ENCODE measurements at regions not wholly inside any gene's neighbourhood (a gene's known extent, or its start where the extent isn't known, plus 50 kb on each side); places are given as distances from the start of the nearest gene placed in this dataset.

DNA sequence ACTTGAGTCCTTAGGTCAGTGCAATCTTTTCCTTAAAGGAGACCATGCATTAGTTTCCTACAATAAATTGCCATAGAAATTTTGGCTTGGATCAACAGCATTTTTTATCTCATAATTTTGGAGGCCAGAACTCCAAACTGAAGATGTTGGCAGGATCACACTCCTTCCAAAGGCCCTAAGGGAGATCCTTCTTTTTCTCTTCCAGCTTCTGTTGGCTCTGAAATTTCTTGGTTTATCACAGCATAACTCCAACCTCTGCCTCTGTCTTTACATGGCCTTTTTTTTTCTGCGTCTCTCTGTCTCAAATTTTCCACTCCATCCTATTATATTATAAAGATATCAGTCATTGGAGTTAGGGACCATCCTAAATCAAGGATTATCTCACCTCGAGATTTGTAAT, 282.2 kb downstream of the STIM2 start:
- TF ChIP-seq, protein P1, sequence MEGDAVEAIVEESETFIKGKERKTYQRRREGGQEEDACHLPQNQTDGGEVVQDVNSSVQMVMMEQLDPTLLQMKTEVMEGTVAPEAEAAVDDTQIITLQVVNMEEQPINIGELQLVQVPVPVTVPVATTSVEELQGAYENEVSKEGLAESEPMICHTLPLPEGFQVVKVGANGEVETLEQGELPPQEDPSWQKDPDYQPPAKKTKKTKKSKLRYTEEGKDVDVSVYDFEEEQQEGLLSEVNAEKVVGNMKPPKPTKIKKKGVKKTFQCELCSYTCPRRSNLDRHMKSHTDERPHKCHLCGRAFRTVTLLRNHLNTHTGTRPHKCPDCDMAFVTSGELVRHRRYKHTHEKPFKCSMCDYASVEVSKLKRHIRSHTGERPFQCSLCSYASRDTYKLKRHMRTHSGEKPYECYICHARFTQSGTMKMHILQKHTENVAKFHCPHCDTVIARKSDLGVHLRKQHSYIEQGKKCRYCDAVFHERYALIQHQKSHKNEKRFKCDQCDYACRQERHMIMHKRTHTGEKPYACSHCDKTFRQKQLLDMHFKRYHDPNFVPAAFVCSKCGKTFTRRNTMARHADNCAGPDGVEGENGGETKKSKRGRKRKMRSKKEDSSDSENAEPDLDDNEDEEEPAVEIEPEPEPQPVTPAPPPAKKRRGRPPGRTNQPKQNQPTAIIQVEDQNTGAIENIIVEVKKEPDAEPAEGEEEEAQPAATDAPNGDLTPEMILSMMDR (IDR thresholded peaks at IDR 0.05), result no peak
- TF ChIP-seq POLR2A (IDR thresholded peaks at IDR 0.05), result no peak

DNA sequence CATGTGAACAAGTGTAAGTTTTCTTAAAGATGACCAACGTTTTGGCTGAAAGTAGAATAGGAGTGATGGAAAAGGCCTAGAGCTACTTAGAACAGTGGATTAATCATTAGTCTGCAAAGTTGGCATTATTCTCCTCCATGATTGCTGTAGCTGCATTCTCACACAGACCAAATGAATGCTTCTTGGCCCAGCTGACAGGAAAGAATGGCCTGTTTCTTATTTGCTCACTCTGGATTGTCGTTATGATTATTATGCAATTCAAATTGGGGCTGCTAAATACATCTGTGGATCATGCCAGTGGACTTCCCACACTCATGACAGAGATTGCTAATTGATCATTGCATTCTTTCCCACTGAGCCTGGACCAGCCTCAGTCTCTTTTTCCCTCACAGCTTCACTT, 285.0 kb downstream of the STIM2 start:
- TF ChIP-seq POLR2AphosphoS5 (IDR thresholded peaks at IDR 0.05), result no peak
- TF ChIP-seq, protein P1 (IDR thresholded peaks at IDR 0.05), result no peak
- intact Hi-C loops (cut with DNase I; ENCODE audit: low total_unique reads), result no loop called here

More for the DNA sequence above, 282.2 kb downstream of the STIM2 start:
- H3K27me3 ChIP-seq, result no peaks in the 10 kb centered on the region
- no peak for DNase-seq (ENCODE audit: low spot score in 2 of 2)
- H3K36me3 ChIP-seq, result no peaks in the 10 kb centered on the region
- peaks cover 0 to 11% of the 10 kb centered on the region in 2 donors for H3K9me3 ChIP-seq
- H3K4me3 ChIP-seq, result no peak overlapping the region
- H3K27ac ChIP-seq, result no peak overlapping the region
- no peaks in the 10 kb centered on the region for H3K4me1 ChIP-seq
- intact Hi-C loops (cut with DNase I; ENCODE audit: low total_unique reads), result no loop called here

DNA sequence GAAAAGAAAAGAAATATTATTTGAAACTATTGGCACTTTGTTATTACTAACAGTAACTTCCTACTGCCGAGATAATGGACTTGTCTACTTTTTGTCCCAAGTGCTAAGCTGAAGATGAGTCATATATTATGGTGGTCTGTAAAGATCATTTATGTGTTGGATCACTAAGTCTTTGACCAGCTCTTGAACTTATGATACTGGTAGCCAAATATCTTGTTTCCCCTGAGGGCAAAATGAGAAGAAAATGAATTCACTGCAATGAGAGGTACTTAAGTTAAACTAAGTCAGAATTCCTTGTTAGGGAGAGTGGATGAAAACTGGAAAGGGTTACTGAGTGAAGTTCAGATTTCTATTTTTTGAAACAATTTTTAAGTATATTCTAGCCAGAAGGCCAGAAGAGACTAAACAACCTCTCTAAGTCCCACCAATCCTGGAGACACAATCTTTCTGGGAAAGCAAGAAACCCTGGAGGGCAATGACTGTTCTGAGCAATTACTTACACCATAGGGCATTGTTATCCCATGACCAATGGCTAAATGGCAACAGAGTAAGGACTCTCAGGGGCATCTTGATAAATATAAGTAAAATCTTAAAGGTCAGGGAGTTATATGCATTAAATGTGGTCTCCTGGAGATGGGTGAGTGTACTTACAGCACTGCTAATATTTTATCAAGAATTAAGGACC, 287.7 kb downstream of the STIM2 start:
- H3K36me3 ChIP-seq, result no peaks in the 10 kb centered on the region
- H3K4me3 ChIP-seq, result no peak overlapping the region
- H3K27ac ChIP-seq, result no peak overlapping the region
- no peaks in the 10 kb centered on the region for H3K4me1 ChIP-seq
- DNase-seq (ENCODE audit: low spot score in 2 of 2), result no peak
- no peaks in the 10 kb centered on the region for H3K27me3 ChIP-seq
- no peaks in the 10 kb centered on the region for H3K9me3 ChIP-seq
- intact Hi-C loops (cut with DNase I; ENCODE audit: low total_unique reads), result no loop called here
- no peak for TF ChIP-seq POLR2A (IDR thresholded peaks at IDR 0.05)
- TF ChIP-seq, protein P1 (IDR thresholded peaks at IDR 0.05), result no peak
- TF ChIP-seq POLR2AphosphoS5 (IDR thresholded peaks at IDR 0.05), result no peak

More for the DNA sequence above, 285.0 kb downstream of the STIM2 start:
- Histone ChIP-seq H3K4me3 (no peak overlapping the region), H3K27ac (no peak overlapping the region), H3K36me3 (no peaks in the 10 kb centered on the region), H3K27me3 (no peaks in the 10 kb centered on the region), H3K9me3 (no peaks in the 10 kb centered on the region), H3K4me1 (no peaks in the 10 kb centered on the region)
- no peak for DNase-seq (ENCODE audit: low spot score in 2 of 2)

DNA sequence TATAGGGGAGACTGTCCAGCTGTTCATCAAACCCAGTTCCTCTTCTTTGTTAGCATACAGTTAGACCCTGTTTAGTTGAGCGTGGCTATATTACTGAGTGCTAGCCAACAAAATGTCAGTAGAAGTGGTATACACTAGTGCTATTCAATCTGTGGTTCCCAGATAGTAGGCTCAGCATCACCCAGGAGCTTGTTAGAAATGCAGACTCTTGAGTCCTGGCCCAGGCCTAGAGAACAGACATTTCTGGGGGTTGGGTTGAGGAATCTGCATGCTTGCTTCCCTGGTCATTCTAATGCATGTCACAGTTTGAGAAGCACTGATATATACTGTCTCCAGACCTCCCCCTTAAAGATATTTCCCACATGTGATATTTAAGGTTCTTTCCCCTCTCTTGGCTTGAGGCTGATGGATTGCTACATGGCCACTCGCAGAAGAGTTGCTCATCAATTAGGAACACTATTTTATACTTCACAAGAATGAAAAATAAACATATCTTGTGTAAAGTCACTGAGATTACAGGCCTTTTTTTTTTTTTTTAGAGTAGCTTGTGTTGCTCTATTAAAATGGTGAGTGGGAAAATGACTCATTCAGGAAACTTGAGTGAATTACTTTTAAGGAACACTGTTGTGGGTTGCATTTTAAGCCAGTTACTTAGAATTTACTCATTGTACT, 289.0 kb downstream of the STIM2 start:
- no peaks in the 10 kb centered on the region for H3K9me3 ChIP-seq
- H3K4me1 ChIP-seq, result no peaks in the 10 kb centered on the region
- H3K4me3 ChIP-seq, result no peak overlapping the region
- no peak for DNase-seq (ENCODE audit: low spot score in 2 of 2)
- intact Hi-C loops (cut with DNase I; ENCODE audit: low total_unique reads), result no loop called here
- no peaks in the 10 kb centered on the region for H3K36me3 ChIP-seq
- TF ChIP-seq, protein P1 (IDR thresholded peaks at IDR 0.05), result no peak
- TF ChIP-seq POLR2AphosphoS5 (IDR thresholded peaks at IDR 0.05) (no peak), POLR2A (IDR thresholded peaks at IDR 0.05) (no peak)
- no peak overlapping the region for H3K27ac ChIP-seq
- no peaks in the 10 kb centered on the region for H3K27me3 ChIP-seq

DNA sequence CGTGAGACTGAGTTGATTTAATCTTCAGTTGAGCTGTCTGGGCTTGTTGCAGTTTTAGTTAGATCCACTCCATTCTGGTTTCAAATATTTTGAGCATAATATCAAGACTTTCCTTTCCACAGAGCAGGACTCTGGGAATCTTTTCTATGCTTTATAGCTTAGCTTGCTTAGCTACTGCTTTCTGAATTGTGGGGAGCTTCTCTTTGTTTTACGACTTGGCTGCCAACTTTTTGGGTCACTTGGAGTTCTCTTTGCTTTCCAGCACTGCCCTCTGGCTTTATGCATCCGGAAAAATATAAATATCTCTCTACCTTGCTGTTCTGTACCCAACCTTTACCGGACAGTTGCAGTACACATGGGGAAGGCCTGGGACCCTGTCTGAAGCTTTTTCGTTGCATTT, 292.1 kb downstream of the STIM2 start:
- no peak overlapping the region for H3K4me3 ChIP-seq
- no peaks in the 10 kb centered on the region for H3K27me3 ChIP-seq
- intact Hi-C loops (cut with DNase I; ENCODE audit: low total_unique reads), result no loop called here
- no peak overlapping the region for H3K27ac ChIP-seq
- TF ChIP-seq POLR2AphosphoS5 (IDR thresholded peaks at IDR 0.05), result no peak
- TF ChIP-seq, protein P1 (IDR thresholded peaks at IDR 0.05), result no peak
- no peak for TF ChIP-seq POLR2A (IDR thresholded peaks at IDR 0.05)
- no peaks in the 10 kb centered on the region for H3K36me3 ChIP-seq
- no peaks in the 10 kb centered on the region for H3K9me3 ChIP-seq
- no peaks in the 10 kb centered on the region for H3K4me1 ChIP-seq
- DNase-seq (ENCODE audit: low spot score in 2 of 2), result no peak
